CD4-positive, alpha-beta T cell (primary cell): ENCODE measurements at regions not wholly inside any gene's neighbourhood (a gene's known extent, or its start where the extent isn't known, plus 50 kb on each side); places are given as distances from the start of the nearest gene placed in this dataset.

Experiments
- ATAC-seq: fragments of 200-7000 bp; cut with Tn5 transposase; one replicate; pipeline ENCODE4 v1.10.0; 2022; ENCODE audit warnings: mild to moderate bottlenecking; ENCODE audit not compliant: poor library complexity
- CTCF ChIA-PET: fragments of 350-600 bp; sonication (Branson Sonifier 250); formaldehyde crosslinking; loops from one replicate; lab custom pipeline; 2021; ENCODE audit warnings: antibody characterized with exemption, inconsistent platforms; lab: Charles Lee
- POLR2A ChIA-PET: fragments of 350-600 bp; sonication (Branson Sonifier 250); formaldehyde crosslinking; loops from one replicate; lab custom pipeline; 2021; ENCODE audit warnings: antibody characterized with exemption, inconsistent platforms; lab: Charles Lee
- DNase-seq, 14 experiments: peaks; one replicate each; pipeline ENCODE4 v3.0.0-alpha.2; 2013 to 2020; ENCODE audit warnings: mixed read lengths in 2 of 14
- H3K27ac ChIP-seq, 2 donors: one replicate each; pipeline versions ENCODE4 v1.5.1 to v1.7.0; 2013; ENCODE audit warnings: low read length in 2 of 2, low read depth in 1 of 2, mild to moderate bottlenecking in 1 of 2
- H3K27me3 ChIP-seq, 2 experiments: 1 replicate in 1 of 2; 2 replicates in 1 of 2; pipeline versions ENCODE4 v1.6.1 to v1.7.0; 2013; ENCODE audit warnings: low read length in 2 of 2, control low read depth in 1 of 2, mild to moderate bottlenecking in 1 of 2, moderate library complexity in 1 of 2; ENCODE audit not compliant: insufficient read depth in 2 of 2, control insufficient read depth in 1 of 2
- H3K36me3 ChIP-seq: one replicate; pipeline ENCODE4 v1.6.1; 2013; ENCODE audit warnings: low read length, control low read depth; ENCODE audit not compliant: insufficient read depth
- H3K4me1 ChIP-seq: one replicate; pipeline ENCODE4 v1.6.1; 2013; ENCODE audit warnings: low read length, control low read depth; ENCODE audit not compliant: insufficient read depth
- H3K4me3 ChIP-seq: one replicate; pipeline ENCODE4 v1.5.1; 2013; ENCODE audit warnings: mild to moderate bottlenecking, low read length, moderate library complexity
- H3K9me3 ChIP-seq, 2 experiments: 1 replicate in 1 of 2; 2 replicates in 1 of 2; pipeline versions ENCODE4 v1.6.1 to v1.7.0; 2013; ENCODE audit warnings: low read length in 2 of 2, mild to moderate bottlenecking in 2 of 2, control low read depth in 1 of 2, moderate library complexity in 1 of 2; ENCODE audit not compliant: control insufficient read depth in 1 of 2, insufficient read depth in 1 of 2
- H3K27ac Mint-ChIP-seq: one replicate; pipeline ENCODE4 v1.8.0; 2020; ENCODE audit warnings: mixed read lengths
- H3K27me3 Mint-ChIP-seq: one replicate; pipeline ENCODE4 v1.8.0; 2021; ENCODE audit warnings: mixed read lengths
- H3K36me3 Mint-ChIP-seq: one replicate; pipeline ENCODE4 v1.8.0; 2021; ENCODE audit warnings: low read depth, mixed read lengths
- H3K4me1 Mint-ChIP-seq: one replicate; pipeline ENCODE4 v1.8.0; 2021; ENCODE audit warnings: low read depth, mixed read lengths
- H3K4me3 Mint-ChIP-seq: one replicate; pipeline ENCODE4 v1.8.0; 2020; ENCODE audit warnings: mild to moderate bottlenecking, mixed read lengths
- H3K9me3 Mint-ChIP-seq: one replicate; pipeline ENCODE4 v1.8.0; 2020; ENCODE audit warnings: mixed read lengths
- intact Hi-C, 2 experiments: fragments of 100-400 bp; cut with DNase I in 1 of 2; cut with micrococcal nuclease in 1 of 2; formaldehyde crosslinking; loops; one replicate each; pipeline versions ENCODE4 v1.15.1 to v1.9.0; 2023 to 2025; cut with DNase I, micrococcal nuclease
- TF ChIP-seq, protein P1 (sequence below): fragments of 200-600 bp; IDR thresholded peaks from one replicate; pipeline ENCODE4 v1.8.0; 2022; ENCODE audit warnings: antibody characterized with exemption, mild to moderate bottlenecking

DNA sequence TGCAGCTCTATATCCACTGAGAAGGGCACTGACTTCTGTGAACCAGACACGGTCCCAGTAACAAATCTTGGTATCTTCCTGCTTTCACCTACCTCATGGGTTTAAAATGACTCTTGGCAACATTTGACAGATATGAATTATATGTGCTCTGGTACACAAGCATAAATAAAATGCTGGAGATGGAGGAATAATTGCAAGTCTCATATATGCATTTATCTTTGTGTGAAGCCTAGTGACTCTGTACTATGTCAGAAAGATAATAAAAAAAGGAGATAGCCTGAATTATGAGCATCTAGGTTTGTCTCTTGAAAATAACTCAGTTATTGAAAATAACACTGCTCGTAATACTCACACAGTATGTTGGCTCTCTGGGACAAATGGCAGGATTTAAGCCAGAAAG, 167.1 kb upstream of the CRBN start:
- DNase-seq, result no peak
- TF ChIP-seq, protein P1, sequence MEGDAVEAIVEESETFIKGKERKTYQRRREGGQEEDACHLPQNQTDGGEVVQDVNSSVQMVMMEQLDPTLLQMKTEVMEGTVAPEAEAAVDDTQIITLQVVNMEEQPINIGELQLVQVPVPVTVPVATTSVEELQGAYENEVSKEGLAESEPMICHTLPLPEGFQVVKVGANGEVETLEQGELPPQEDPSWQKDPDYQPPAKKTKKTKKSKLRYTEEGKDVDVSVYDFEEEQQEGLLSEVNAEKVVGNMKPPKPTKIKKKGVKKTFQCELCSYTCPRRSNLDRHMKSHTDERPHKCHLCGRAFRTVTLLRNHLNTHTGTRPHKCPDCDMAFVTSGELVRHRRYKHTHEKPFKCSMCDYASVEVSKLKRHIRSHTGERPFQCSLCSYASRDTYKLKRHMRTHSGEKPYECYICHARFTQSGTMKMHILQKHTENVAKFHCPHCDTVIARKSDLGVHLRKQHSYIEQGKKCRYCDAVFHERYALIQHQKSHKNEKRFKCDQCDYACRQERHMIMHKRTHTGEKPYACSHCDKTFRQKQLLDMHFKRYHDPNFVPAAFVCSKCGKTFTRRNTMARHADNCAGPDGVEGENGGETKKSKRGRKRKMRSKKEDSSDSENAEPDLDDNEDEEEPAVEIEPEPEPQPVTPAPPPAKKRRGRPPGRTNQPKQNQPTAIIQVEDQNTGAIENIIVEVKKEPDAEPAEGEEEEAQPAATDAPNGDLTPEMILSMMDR, result no peak
- H3K27ac ChIP-seq, result no peak overlapping the region
- H3K4me3 ChIP-seq, result no peak overlapping the region
- H3K27me3 ChIP-seq, result no peaks in the 10 kb centered on the region
- Mint-ChIP-seq H3K36me3 (no peaks in the 10 kb centered on the region), H3K9me3 (no peaks in the 10 kb centered on the region), H3K27ac (no peak overlapping the region), H3K4me1 (no peaks in the 10 kb centered on the region), H3K4me3 (no peak overlapping the region), H3K27me3 (no peaks in the 10 kb centered on the region)
- no peaks in the 10 kb centered on the region for H3K4me1 ChIP-seq
- CTCF ChIA-PET, result no interaction called here
- intact Hi-C loops, result no loop called here
- no peaks in the 10 kb centered on the region for H3K9me3 ChIP-seq
- no peak for ATAC-seq
- POLR2A ChIA-PET, result no interaction called here
- no peaks in the 10 kb centered on the region for H3K36me3 ChIP-seq

DNA sequence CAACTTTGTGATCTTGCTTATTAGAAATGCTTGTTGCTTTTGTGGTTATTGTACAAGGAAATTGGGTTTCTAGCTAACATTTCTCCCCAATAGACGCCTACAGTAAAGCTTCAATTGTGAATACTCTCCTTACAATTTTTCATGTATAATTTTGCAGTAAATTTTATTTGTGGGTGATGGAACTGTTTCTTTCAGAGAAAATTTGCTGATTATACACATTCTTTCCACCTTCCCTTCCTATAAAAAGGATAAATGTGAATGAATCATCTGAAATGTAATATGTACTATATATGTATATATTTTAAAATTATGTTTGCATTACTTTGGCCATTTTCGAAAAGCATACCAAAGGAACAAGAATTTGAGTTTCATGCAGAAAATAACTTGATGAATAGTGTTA, 162.7 kb upstream of the CRBN start:
- H3K27ac Mint-ChIP-seq, result no peak overlapping the region
- H3K9me3 Mint-ChIP-seq, result no peaks in the 10 kb centered on the region
- no peaks in the 10 kb centered on the region for H3K4me1 Mint-ChIP-seq
- no peaks in the 10 kb centered on the region for H3K27me3 Mint-ChIP-seq
- H3K27me3 ChIP-seq, result no peaks in the 10 kb centered on the region
- H3K36me3 Mint-ChIP-seq, result no peaks in the 10 kb centered on the region
- no peaks in the 10 kb centered on the region for H3K36me3 ChIP-seq
- no peak for ATAC-seq
- no peak overlapping the region for H3K4me3 Mint-ChIP-seq
- H3K4me1 ChIP-seq, result no peaks in the 10 kb centered on the region
- no peak for DNase-seq
- no peak overlapping the region for H3K4me3 ChIP-seq
- intact Hi-C loops, result no loop called here
- ChIA-PET CTCF (no interaction called here), POLR2A (no interaction called here)
- TF ChIP-seq, protein P1, result no peak
- no peaks in the 10 kb centered on the region for H3K9me3 ChIP-seq
- H3K27ac ChIP-seq, result no peak overlapping the region

DNA sequence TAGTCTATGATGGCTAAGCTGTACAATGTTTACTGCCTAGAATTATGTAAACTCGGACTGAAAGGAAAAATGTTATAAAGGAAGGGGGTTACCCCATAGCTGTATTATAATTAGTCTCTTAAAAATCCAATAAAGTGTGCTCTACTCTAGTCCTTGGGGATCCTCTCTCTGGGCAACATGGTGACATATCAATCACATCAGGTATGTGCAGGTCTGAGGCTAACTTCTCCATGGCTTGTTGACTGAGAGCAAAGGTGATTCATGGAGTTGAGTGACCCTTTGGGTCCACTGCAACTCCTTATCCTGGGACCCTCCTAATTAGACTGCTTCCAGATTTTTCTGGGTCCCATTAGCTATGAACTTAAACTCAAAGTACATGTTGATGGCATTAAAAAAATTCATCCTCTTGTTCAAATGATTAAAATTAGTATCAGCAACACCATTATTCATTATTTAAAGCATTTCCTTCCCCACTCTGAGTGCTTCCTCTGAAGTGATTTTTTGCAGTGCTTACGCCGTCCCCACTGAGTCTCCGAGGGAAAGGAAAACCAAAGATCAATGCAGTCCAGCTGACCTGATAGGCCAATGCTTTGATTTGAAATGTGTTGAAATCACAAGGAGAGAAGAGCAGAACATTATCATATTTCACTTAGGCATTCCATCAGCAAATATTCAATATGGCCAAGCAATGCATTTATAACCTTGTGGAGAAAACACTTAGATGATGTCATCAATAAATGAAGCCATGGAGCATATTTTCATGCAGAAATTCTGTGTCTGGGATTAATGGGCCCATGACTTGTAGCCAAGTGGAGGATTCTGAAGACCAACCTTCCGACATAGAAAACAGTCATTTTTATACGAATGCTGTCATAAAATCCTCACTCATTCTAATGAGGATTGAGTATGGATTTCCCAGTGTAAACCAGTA, 161.7 kb upstream of the CRBN start:
- Mint-ChIP-seq H3K9me3 (no peaks in the 10 kb centered on the region), H3K27ac (no peak overlapping the region), H3K4me1 (no peaks in the 10 kb centered on the region), H3K4me3 (no peak overlapping the region), H3K27me3 (no peaks in the 10 kb centered on the region), H3K36me3 (no peaks in the 10 kb centered on the region)
- CTCF ChIA-PET, result no interaction called here
- H3K9me3 ChIP-seq, result no peaks in the 10 kb centered on the region
- POLR2A ChIA-PET, result no interaction called here
- H3K36me3 ChIP-seq, result no peaks in the 10 kb centered on the region
- no peak for ATAC-seq
- H3K4me1 ChIP-seq, result no peaks in the 10 kb centered on the region
- H3K27me3 ChIP-seq, result no peaks in the 10 kb centered on the region
- H3K4me3 ChIP-seq, result no peak overlapping the region
- no peak overlapping the region for H3K27ac ChIP-seq
- no peak for DNase-seq
- intact Hi-C loops, result no loop called here
- TF ChIP-seq, protein P1, result no peak
